ENCODE measurements at regions not wholly inside any gene's neighbourhood (a gene's known extent, or its start where the extent isn't known, plus 50 kb on each side); places are given as distances from the start of the nearest gene placed in this dataset.

- TF ChIP-seq CTCF (IDR thresholded peaks at IDR 0.05), result no peak
- no peak for TF ChIP-seq POLR2A (IDR thresholded peaks at IDR 0.05)
Observed at GRCh38 chrX:28347476-28347875, 239.8 kb upstream of the IL1RAPL1 start.
